ENCODE measurements at regions not wholly inside any gene's neighbourhood (a gene's known extent, or its start where the extent isn't known, plus 50 kb on each side); places are given as distances from the start of the nearest gene placed in this dataset.

DNA sequence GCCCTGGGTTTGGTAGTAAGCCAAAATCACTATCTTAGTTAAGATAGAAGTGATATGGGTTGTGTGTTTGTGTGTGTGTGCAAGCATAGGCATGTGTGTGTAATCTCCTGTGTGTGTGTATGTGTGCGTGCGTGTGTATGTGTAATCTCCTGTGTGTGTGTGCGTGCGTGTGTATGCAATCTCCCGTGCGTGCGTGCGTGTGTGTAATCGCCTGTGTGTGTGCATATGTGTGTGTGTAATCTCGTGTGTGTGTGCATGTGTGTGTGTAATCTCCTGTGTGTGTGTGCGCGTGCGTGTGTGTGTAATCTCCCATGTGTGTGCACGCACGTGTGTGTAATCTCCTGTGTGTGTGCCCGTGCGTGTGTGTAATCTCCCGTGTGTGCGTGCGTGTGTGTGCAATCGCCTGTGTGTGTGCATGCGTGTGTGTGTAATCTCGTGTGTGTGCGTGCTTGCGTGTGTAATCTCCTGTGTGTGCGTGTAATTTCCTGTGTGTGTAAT is 219.3 kb upstream of the GGTLC1 start:
- Mint-ChIP-seq H3K4me1 (peaks cover 2% of the 10 kb centered on the region), H3K36me3 (ENCODE audit: low read depth) (no peaks in the 10 kb centered on the region), H3K4me3 (no peak overlapping the region), H3K27me3 (peaks cover 32% of the 10 kb centered on the region), H3K27ac (no peak overlapping the region)
- no peaks in the 10 kb centered on the region for H3K9me3 ChIP-seq (ENCODE audit: control insufficient read depth, low read length, poor library complexity, severe bottlenecking)
- DNase-seq (no peak), ATAC-seq (no peak)

DNA sequence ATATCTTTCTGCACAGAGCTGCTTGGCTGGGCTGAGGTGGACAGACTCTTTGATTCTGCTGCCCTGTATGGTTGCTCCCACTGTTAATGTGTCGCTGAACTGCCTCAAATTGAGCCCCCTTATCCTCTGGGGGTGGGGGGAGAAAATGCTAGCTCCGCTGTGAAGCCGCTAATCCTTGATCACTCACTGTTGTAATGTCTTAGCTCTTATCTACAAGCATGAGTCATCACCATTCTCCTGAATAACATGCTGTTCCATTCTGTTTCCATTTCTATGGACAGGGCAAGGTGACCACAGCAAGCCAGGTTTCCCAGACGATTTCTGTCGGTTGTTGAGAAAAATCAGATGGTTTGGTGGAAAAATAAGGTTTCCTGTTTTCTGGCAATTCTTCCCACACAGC is 218.4 kb upstream of the GGTLC1 start:
- Mint-ChIP-seq H3K27me3 (peaks cover 24% of the 10 kb centered on the region), H3K4me1 (peaks cover 2% of the 10 kb centered on the region), H3K36me3 (ENCODE audit: low read depth) (no peaks in the 10 kb centered on the region), H3K4me3 (no peak overlapping the region), H3K27ac (no peak overlapping the region)
- no peaks in the 10 kb centered on the region for H3K9me3 ChIP-seq (ENCODE audit: control insufficient read depth, low read length, poor library complexity, severe bottlenecking)
- ATAC-seq (no peak), DNase-seq (no peak)

- ATAC-seq (no peak), DNase-seq (no peak)
- H3K9me3 ChIP-seq (ENCODE audit: control insufficient read depth, low read length, poor library complexity, severe bottlenecking): no peaks in the 10 kb centered on the region
- Mint-ChIP-seq H3K27me3 (peaks cover 16% of the 10 kb centered on the region), H3K4me3 (no peak overlapping the region), H3K36me3 (ENCODE audit: low read depth) (no peaks in the 10 kb centered on the region), H3K27ac (no peak overlapping the region), H3K4me1 (peaks cover 2% of the 10 kb centered on the region)
Observed at GRCh38 chr20:24203526-24204183, 215.1 kb upstream of the GGTLC1 start.

- H3K36me3 Mint-ChIP-seq (ENCODE audit: low read depth): no peaks in the 10 kb centered on the region
- no peak overlapping the region for H3K4me3 Mint-ChIP-seq
- DNase-seq (no peak), ATAC-seq (no peak)
- H3K27me3 Mint-ChIP-seq: peaks cover 22% of the 10 kb centered on the region
- no peaks in the 10 kb centered on the region for H3K4me1 Mint-ChIP-seq
- H3K27ac Mint-ChIP-seq: no peak overlapping the region
- H3K9me3 ChIP-seq (ENCODE audit: control insufficient read depth, low read length, poor library complexity, severe bottlenecking): no peaks in the 10 kb centered on the region
Observed at GRCh38 chr20:24199501-24199900, 210.9 kb upstream of the GGTLC1 start.

DNA sequence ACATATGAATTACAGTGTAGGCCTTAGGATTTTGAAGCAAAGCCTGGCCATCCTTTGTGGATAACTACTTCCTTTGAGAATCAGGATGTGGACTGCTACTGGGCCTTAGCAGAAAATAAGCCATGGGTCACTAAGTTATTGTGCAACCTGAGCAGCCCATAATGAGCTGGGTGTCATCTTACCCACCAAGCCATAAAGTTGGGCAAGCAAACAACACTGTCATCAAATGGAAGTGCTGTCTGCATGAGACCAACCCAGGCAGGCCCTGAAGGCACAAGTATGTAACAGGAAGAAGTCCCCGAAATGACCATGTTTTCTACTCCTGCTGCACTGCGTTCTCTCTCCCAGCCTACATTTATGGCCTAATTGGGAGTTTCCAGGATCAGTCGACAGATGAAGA is 205.6 kb upstream of the GGTLC1 start:
- no peaks in the 10 kb centered on the region for H3K4me1 Mint-ChIP-seq
- no peak overlapping the region for H3K4me3 Mint-ChIP-seq
- no peaks in the 10 kb centered on the region for H3K36me3 Mint-ChIP-seq (ENCODE audit: low read depth)
- H3K9me3 ChIP-seq (ENCODE audit: control insufficient read depth, low read length, poor library complexity, severe bottlenecking): no peaks in the 10 kb centered on the region
- DNase-seq: no peak
- ATAC-seq: no peak
- peaks cover 13% of the 10 kb centered on the region for H3K27me3 Mint-ChIP-seq
- H3K27ac Mint-ChIP-seq: no peak overlapping the region

- no peaks in the 10 kb centered on the region for H3K4me1 Mint-ChIP-seq
- no peak overlapping the region for H3K27ac Mint-ChIP-seq
- peaks cover 12% of the 10 kb centered on the region for H3K27me3 Mint-ChIP-seq
- ATAC-seq (no peak), DNase-seq (no peak)
- H3K4me3 Mint-ChIP-seq: no peak overlapping the region
- H3K9me3 ChIP-seq (ENCODE audit: control insufficient read depth, low read length, poor library complexity, severe bottlenecking): no peaks in the 10 kb centered on the region
- H3K36me3 Mint-ChIP-seq (ENCODE audit: low read depth): no peaks in the 10 kb centered on the region
Observed at GRCh38 chr20:24190905-24191304, 202.3 kb upstream of the GGTLC1 start.

DNA sequence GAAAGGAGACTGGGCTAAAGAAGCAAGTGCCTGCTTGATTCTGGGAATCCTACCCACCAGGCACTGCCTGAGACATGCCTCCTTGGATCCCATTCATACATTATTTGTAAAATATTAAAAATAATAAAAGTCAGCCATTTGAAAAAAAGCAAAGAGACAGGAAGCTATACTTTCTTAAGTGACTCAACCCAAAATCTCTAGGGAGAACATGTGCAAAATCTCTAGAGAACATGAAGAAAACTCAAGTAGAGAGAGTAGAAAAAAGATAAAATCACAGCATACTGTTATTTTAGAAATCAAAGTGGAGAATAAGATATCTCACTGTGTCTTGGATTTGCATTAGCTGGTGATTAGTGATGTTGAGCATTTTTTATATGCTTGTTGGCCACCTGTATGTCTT is 197.2 kb upstream of the GGTLC1 start:
- no peak overlapping the region for H3K27ac Mint-ChIP-seq
- no peaks in the 10 kb centered on the region for H3K9me3 ChIP-seq (ENCODE audit: control insufficient read depth, low read length, poor library complexity, severe bottlenecking)
- ATAC-seq: no peak
- H3K4me1 Mint-ChIP-seq: no peaks in the 10 kb centered on the region
- no peak overlapping the region for H3K4me3 Mint-ChIP-seq
- DNase-seq: no peak
- no peaks in the 10 kb centered on the region for H3K36me3 Mint-ChIP-seq (ENCODE audit: low read depth)
- peaks cover 8% of the 10 kb centered on the region for H3K27me3 Mint-ChIP-seq

DNA sequence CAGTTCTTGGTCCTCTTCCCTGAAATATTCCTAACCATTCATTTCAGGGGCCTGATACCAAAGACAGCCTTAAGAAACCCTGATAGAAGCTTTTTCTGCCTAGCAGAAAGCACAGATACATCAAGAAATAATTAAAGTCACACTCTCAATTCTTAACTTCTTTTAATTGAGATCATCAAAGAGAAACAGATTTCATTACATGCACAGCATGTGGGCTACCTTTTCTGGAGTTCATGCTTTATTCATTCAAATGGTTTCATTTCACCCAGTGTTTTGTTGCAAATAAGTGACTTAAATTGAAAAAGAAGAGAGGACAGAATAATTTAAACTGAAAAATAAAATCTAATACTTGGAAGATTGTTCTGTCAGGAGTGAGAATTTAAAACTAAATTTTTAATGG is 192.6 kb upstream of the GGTLC1 start:
- ATAC-seq (no peak), DNase-seq (no peak)
- peaks cover 24% of the 10 kb centered on the region for H3K27me3 Mint-ChIP-seq
- H3K9me3 ChIP-seq (ENCODE audit: control insufficient read depth, low read length, poor library complexity, severe bottlenecking): no peaks in the 10 kb centered on the region
- H3K36me3 Mint-ChIP-seq (ENCODE audit: low read depth): no peaks in the 10 kb centered on the region
- no peaks in the 10 kb centered on the region for H3K4me1 Mint-ChIP-seq
- H3K27ac Mint-ChIP-seq: no peak overlapping the region
- H3K4me3 Mint-ChIP-seq: no peak overlapping the region

DNA sequence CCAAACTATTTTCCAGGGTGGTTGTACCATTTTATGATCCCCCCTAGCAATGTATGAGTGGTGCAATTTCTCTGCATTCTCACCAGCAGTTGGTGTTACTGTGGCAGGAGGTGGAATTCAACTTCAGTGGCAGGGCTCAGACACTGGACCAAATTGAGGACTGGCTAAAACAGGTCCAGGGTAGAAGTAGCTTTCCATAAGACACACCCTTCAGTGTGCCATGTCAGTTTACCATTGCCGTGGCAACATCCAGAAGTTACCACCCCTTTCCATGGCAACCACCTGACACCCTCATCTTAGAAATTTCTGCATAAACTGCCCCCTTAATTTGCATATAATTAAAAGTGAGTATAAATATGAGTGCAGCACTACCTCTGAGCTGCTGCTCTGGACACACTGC is 180.7 kb upstream of the GGTLC1 start:
- Mint-ChIP-seq H3K36me3 (ENCODE audit: low read depth) (no peaks in the 10 kb centered on the region), H3K4me3 (no peak overlapping the region), H3K27me3 (peaks cover 5% of the 10 kb centered on the region), H3K4me1 (no peaks in the 10 kb centered on the region), H3K27ac (no peak overlapping the region)
- DNase-seq (no peak), ATAC-seq (no peak)
- no peaks in the 10 kb centered on the region for H3K9me3 ChIP-seq (ENCODE audit: control insufficient read depth, low read length, poor library complexity, severe bottlenecking)

- Mint-ChIP-seq H3K27me3 (peaks cover 5% of the 10 kb centered on the region), H3K36me3 (ENCODE audit: low read depth) (no peaks in the 10 kb centered on the region), H3K27ac (no peak overlapping the region), H3K4me3 (no peak overlapping the region), H3K4me1 (peaks cover 5% of the 10 kb centered on the region)
- no peaks in the 10 kb centered on the region for H3K9me3 ChIP-seq (ENCODE audit: control insufficient read depth, low read length, poor library complexity, severe bottlenecking)
- no peak for ATAC-seq
- DNase-seq: no peak
Observed at GRCh38 chr20:24166412-24166811, 177.8 kb upstream of the GGTLC1 start.

- no peak overlapping the region for H3K4me3 Mint-ChIP-seq
- no peaks in the 10 kb centered on the region for H3K36me3 Mint-ChIP-seq (ENCODE audit: low read depth)
- H3K27ac Mint-ChIP-seq: no peak overlapping the region
- H3K4me1 Mint-ChIP-seq: peaks cover 5% of the 10 kb centered on the region
- H3K27me3 Mint-ChIP-seq: peaks cover 5% of the 10 kb centered on the region
- H3K9me3 ChIP-seq (ENCODE audit: control insufficient read depth, low read length, poor library complexity, severe bottlenecking): no peaks in the 10 kb centered on the region
- ATAC-seq (no peak), DNase-seq (no peak)
Observed at GRCh38 chr20:24166123-24166381, 177.5 kb upstream of the GGTLC1 start.

DNA sequence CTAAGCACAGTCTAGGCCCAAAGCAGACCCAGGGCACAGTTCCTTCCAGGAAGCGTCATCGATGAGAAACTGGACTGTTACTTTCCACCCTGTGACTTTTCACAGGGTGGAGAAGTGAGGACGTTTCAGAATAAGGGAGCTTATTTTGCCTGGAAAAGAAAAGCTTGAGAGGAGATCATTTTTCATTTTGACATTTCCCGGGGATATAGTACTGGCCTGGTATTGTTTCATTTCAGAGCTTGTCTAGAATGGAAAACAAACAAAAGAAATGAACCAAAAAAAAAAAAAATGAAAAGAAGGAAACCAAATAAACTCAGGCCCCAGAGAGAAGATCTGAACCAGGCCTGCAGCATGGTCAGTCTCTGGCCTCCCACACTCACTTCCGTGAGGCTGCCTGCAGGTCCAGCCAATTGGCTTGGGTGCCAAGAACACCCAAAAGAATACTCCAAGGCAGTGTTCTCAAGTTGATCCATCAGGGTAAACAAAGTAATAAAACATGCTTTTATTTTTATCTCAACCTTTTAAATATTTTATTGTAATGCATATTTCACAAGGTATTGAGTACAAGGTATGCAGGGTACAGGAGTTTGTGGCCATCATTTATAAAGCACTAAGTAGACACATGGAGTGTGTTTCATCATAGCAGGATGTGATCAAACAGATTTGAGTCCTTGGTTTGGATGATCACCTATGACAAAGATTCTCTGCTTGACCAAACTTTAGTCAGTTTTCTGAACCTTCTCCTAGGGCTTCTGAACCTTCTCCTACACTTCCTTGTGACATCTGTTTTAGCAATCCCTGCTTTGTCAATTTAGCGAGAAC is 176.9 kb upstream of the GGTLC1 start:
- DNase-seq (no peak), ATAC-seq (no peak)
- Mint-ChIP-seq H3K4me3 (no peak overlapping the region), H3K27ac (no peak overlapping the region), H3K4me1 (peaks cover 5% of the 10 kb centered on the region), H3K36me3 (ENCODE audit: low read depth) (no peaks in the 10 kb centered on the region), H3K27me3 (peaks cover 5% of the 10 kb centered on the region)
- no peaks in the 10 kb centered on the region for H3K9me3 ChIP-seq (ENCODE audit: control insufficient read depth, low read length, poor library complexity, severe bottlenecking)

- Mint-ChIP-seq H3K4me3 (no peak overlapping the region), H3K36me3 (ENCODE audit: low read depth) (no peaks in the 10 kb centered on the region), H3K27ac (no peak overlapping the region), H3K4me1 (peaks cover 5% of the 10 kb centered on the region), H3K27me3 (peaks cover 5% of the 10 kb centered on the region)
- H3K9me3 ChIP-seq (ENCODE audit: control insufficient read depth, low read length, poor library complexity, severe bottlenecking): no peaks in the 10 kb centered on the region
- DNase-seq (no peak), ATAC-seq (no peak)
Observed at GRCh38 chr20:24164360-24164759, 175.8 kb upstream of the GGTLC1 start.

- Mint-ChIP-seq H3K4me1 (peaks cover 5% of the 10 kb centered on the region), H3K27ac (no peak overlapping the region), H3K36me3 (ENCODE audit: low read depth) (no peaks in the 10 kb centered on the region), H3K4me3 (no peak overlapping the region), H3K27me3 (peaks cover 14% of the 10 kb centered on the region)
- no peaks in the 10 kb centered on the region for H3K9me3 ChIP-seq (ENCODE audit: control insufficient read depth, low read length, poor library complexity, severe bottlenecking)
- no peak for DNase-seq
- ATAC-seq: no peak
Observed at GRCh38 chr20:24163506-24163905, 174.9 kb upstream of the GGTLC1 start.

Measured in T-helper 17 cell (primary cell).